ENCODE measurements at regions not wholly inside any gene's neighbourhood (a gene's known extent, or its start where the extent isn't known, plus 50 kb on each side); places are given as distances from the start of the nearest gene placed in this dataset.

DNA sequence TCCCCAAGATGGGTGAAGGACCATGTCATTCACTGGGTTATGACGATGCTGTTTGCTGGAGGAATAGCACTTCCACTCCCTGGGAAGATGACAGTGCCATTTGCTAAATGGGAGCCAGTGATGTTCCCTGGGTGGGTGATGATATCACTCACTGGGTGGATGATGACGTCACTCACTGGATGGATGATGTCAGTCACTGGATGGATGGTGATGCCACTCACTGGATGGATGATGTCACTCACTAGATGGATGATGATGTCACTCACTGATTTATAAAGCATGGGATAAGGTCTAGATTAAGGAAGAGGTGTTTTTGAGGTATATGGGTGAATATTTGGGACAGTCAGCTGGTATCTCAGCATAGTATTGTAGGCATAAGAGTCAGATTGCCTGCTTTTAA lies 457.2 kb downstream of the AJAP1 start:
- Histone ChIP-seq H3K79me2 (ENCODE audit: control insufficient read depth, low read length) (no peaks in the 10 kb centered on the region), H3F3A (ENCODE audit: control insufficient read depth, insufficient read depth) (no peaks in the 10 kb centered on the region), H3K27me3 (ENCODE audit: control insufficient read depth, low read length) (no peaks in the 10 kb centered on the region), H3K27ac (ENCODE audit: low read depth, low read length) (no peak overlapping the region), H3K4me2 (ENCODE audit: low read length) (no peak overlapping the region), H3K9me3 (ENCODE audit: control insufficient read depth, insufficient read depth, low read length) (no peaks in the 10 kb centered on the region), H3K36me3 (ENCODE audit: control insufficient read depth, low read length) (no peaks in the 10 kb centered on the region), H3K9me2 (replicated peaks; ENCODE audit: control insufficient read depth, low read length) (no peaks in the 10 kb centered on the region), H3K4me1 (ENCODE audit: control insufficient read depth, low read length) (no peaks in the 10 kb centered on the region), H3K4me3 (ENCODE audit: low read length) (no peak overlapping the region), H4K20me1 (ENCODE audit: control insufficient read depth, insufficient read depth, low read depth, low read length) (no peaks in the 10 kb centered on the region)
- TF ChIP-seq EZH2phosphoT487 (IDR thresholded peaks at IDR 0.05; ENCODE audit: borderline replicate concordance, low read length): no peak
- TF ChIP-seq, protein P1, sequence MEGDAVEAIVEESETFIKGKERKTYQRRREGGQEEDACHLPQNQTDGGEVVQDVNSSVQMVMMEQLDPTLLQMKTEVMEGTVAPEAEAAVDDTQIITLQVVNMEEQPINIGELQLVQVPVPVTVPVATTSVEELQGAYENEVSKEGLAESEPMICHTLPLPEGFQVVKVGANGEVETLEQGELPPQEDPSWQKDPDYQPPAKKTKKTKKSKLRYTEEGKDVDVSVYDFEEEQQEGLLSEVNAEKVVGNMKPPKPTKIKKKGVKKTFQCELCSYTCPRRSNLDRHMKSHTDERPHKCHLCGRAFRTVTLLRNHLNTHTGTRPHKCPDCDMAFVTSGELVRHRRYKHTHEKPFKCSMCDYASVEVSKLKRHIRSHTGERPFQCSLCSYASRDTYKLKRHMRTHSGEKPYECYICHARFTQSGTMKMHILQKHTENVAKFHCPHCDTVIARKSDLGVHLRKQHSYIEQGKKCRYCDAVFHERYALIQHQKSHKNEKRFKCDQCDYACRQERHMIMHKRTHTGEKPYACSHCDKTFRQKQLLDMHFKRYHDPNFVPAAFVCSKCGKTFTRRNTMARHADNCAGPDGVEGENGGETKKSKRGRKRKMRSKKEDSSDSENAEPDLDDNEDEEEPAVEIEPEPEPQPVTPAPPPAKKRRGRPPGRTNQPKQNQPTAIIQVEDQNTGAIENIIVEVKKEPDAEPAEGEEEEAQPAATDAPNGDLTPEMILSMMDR (IDR thresholded peaks at IDR 0.05; ENCODE audit: low read depth, low read length, poor library complexity, severe bottlenecking): no peak

- Histone ChIP-seq H3K79me2 (ENCODE audit: control insufficient read depth, low read length) (no peaks in the 10 kb centered on the region), H3K4me3 (ENCODE audit: low read length) (no peak overlapping the region), H3K27ac (ENCODE audit: low read depth, low read length) (no peak overlapping the region)
Observed at GRCh38 chr1:5110508-5110907, 456.1 kb downstream of the AJAP1 start.

GRCh38 chr1:5109633-5110032 lies 455.2 kb downstream of the AJAP1 start:
- Histone ChIP-seq H3K9me3 (ENCODE audit: control insufficient read depth, insufficient read depth, low read length) (no peaks in the 10 kb centered on the region), H3K4me2 (ENCODE audit: low read length) (no peak overlapping the region), H3K36me3 (ENCODE audit: control insufficient read depth, low read length) (no peaks in the 10 kb centered on the region), H3K4me1 (ENCODE audit: control insufficient read depth, low read length) (no peaks in the 10 kb centered on the region), H3K9me2 (replicated peaks; ENCODE audit: control insufficient read depth, low read length) (no peaks in the 10 kb centered on the region), H4K20me1 (ENCODE audit: control insufficient read depth, insufficient read depth, low read depth, low read length) (no peaks in the 10 kb centered on the region), H3K79me2 (ENCODE audit: control insufficient read depth, low read length) (no peaks in the 10 kb centered on the region), H3K4me3 (ENCODE audit: low read length) (no peak overlapping the region), H3K27me3 (ENCODE audit: control insufficient read depth, low read length) (no peaks in the 10 kb centered on the region), H3F3A (ENCODE audit: control insufficient read depth, insufficient read depth) (no peaks in the 10 kb centered on the region), H3K27ac (ENCODE audit: low read depth, low read length) (no peak overlapping the region)
- TF ChIP-seq, protein P1 (IDR thresholded peaks at IDR 0.05; ENCODE audit: low read depth, low read length, poor library complexity, severe bottlenecking): no peak
- no peak for TF ChIP-seq EZH2phosphoT487 (IDR thresholded peaks at IDR 0.05; ENCODE audit: borderline replicate concordance, low read length)

More at GRCh38 chr1:5110508-5110907, 456.1 kb downstream of the AJAP1 start:
- no peaks in the 10 kb centered on the region for H3K9me3 ChIP-seq (ENCODE audit: control insufficient read depth, insufficient read depth, low read length)
- no peaks in the 10 kb centered on the region for H4K20me1 ChIP-seq (ENCODE audit: control insufficient read depth, insufficient read depth, low read depth, low read length)
- H3K4me1 ChIP-seq (ENCODE audit: control insufficient read depth, low read length): no peaks in the 10 kb centered on the region
- H3K9me2 ChIP-seq (replicated peaks; ENCODE audit: control insufficient read depth, low read length): no peaks in the 10 kb centered on the region
- H3K36me3 ChIP-seq (ENCODE audit: control insufficient read depth, low read length): no peaks in the 10 kb centered on the region
- TF ChIP-seq, protein P1 (IDR thresholded peaks at IDR 0.05; ENCODE audit: low read depth, low read length, poor library complexity, severe bottlenecking): no peak
- no peak for TF ChIP-seq EZH2phosphoT487 (IDR thresholded peaks at IDR 0.05; ENCODE audit: borderline replicate concordance, low read length)
- no peaks in the 10 kb centered on the region for H3F3A ChIP-seq (ENCODE audit: control insufficient read depth, insufficient read depth)
- H3K4me2 ChIP-seq (ENCODE audit: low read length): no peak overlapping the region
- H3K27me3 ChIP-seq (ENCODE audit: control insufficient read depth, low read length): no peaks in the 10 kb centered on the region

DNA sequence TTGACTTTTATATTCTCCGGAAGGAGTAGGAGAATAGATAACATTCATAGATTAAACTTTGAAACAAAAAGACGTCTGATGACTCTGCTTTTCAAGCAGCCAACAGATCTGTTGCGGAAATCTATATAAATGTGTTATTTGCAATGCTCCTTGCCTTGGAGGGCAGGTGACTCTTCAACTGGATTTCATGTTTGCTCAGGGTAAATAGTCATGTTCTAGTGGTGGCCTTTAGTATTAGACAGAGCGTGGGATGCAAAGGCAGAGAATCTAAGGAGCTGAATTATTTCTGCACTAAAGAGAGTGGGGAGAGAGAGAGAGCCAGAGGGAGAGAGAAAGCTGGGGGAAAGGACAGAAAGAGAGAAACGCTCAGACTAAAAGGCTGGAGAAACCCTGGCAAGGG lies 454.3 kb downstream of the AJAP1 start:
- H3K27me3 ChIP-seq (ENCODE audit: control insufficient read depth, low read length): no peaks in the 10 kb centered on the region
- H4K20me1 ChIP-seq (ENCODE audit: control insufficient read depth, insufficient read depth, low read depth, low read length): no peaks in the 10 kb centered on the region
- H3K4me1 ChIP-seq (ENCODE audit: control insufficient read depth, low read length): no peaks in the 10 kb centered on the region
- no peaks in the 10 kb centered on the region for H3F3A ChIP-seq (ENCODE audit: control insufficient read depth, insufficient read depth)
- TF ChIP-seq EZH2phosphoT487 (IDR thresholded peaks at IDR 0.05; ENCODE audit: borderline replicate concordance, low read length): no peak
- TF ChIP-seq, protein P1 (IDR thresholded peaks at IDR 0.05; ENCODE audit: low read depth, low read length, poor library complexity, severe bottlenecking): no peak
- H3K27ac ChIP-seq (ENCODE audit: low read depth, low read length): no peak overlapping the region
- H3K9me3 ChIP-seq (ENCODE audit: control insufficient read depth, insufficient read depth, low read length): no peaks in the 10 kb centered on the region
- no peaks in the 10 kb centered on the region for H3K9me2 ChIP-seq (replicated peaks; ENCODE audit: control insufficient read depth, low read length)
- no peaks in the 10 kb centered on the region for H3K36me3 ChIP-seq (ENCODE audit: control insufficient read depth, low read length)
- no peaks in the 10 kb centered on the region for H3K79me2 ChIP-seq (ENCODE audit: control insufficient read depth, low read length)
- H3K4me2 ChIP-seq (ENCODE audit: low read length): no peak overlapping the region
- no peak overlapping the region for H3K4me3 ChIP-seq (ENCODE audit: low read length)

Data from DOHH2 (cell line).